Stimulated activated CD8-positive, alpha-beta memory T cell treated with anti-CD3 and anti-CD28 coated beads, Interleukin-4, amount 100 ng/mL, for 48 hours (primary cell): ENCODE measurements at regions not wholly inside any gene's neighbourhood (a gene's known extent, or its start where the extent isn't known, plus 50 kb on each side); places are given as distances from the start of the nearest gene placed in this dataset.
"Not testable (repeated sequence)": the region's sequence is repeated elsewhere in the genome, so short reads cannot be mapped to it uniquely, and the experiment has no call there.

Source experiments
- DNase-seq: peaks from one replicate; pipeline ENCODE4 v3.0.0-alpha.2; 2020

GRCh38 chr11:34001557-34002064 lies 49.9 kb upstream of the CAPRIN1 start:
- DNase-seq = no peak

DNA sequence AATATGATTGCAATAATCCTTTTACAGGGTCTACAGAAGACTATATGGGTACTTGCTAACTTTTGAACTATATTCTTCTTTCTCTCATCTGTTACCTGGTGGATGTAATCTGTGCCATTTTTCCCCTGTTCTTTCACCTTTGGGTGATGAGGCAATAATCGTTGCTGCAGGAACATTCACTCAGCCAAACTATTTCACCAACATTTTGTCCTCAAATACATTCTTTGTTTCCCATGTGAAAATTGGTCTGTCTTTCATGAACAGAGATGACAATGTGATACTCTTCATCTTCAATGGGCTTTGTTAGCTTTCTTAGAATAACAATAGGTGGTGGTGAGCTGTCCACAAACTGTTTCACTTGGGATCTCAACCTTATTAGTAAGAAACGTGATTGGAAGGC lies 52.1 kb upstream of the CAPRIN1 start:
- DNase-seq = no peak

- DNase-seq = no peak
Observed at GRCh38 chr11:33997584-33998251, 53.8 kb upstream of the CAPRIN1 start.

- DNase-seq = peak; percentile 81
Observed at GRCh38 chr11:33996498-33997454, 54.8 kb upstream of the CAPRIN1 start.

DNA sequence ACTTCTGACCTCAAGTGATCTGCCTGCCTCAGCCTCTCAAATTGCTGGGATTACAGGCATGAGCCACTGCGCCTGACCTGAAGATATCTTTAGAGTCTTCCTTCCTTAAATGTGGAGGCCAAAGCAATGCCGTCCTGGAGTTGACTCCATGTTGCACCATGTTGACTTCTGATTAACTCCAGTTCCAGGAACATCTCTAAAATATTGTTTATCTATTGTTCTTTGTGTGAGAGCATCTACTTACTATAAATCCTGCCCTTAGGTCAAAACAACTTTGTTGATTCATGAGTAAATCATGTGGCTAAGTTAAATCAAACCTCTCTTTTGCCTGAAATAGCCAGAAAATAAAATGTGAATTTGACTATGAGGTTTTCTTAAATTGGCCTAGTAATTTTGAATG lies 56.6 kb upstream of the CAPRIN1 start:
- no peak for DNase-seq

- DNase-seq = not testable (repeated sequence)
Observed at GRCh38 chr11:33991136-33991535, 60.4 kb upstream of the CAPRIN1 start.

- not testable (repeated sequence) for DNase-seq
Observed at GRCh38 chr11:33990131-33990530, 61.4 kb upstream of the CAPRIN1 start.

DNA sequence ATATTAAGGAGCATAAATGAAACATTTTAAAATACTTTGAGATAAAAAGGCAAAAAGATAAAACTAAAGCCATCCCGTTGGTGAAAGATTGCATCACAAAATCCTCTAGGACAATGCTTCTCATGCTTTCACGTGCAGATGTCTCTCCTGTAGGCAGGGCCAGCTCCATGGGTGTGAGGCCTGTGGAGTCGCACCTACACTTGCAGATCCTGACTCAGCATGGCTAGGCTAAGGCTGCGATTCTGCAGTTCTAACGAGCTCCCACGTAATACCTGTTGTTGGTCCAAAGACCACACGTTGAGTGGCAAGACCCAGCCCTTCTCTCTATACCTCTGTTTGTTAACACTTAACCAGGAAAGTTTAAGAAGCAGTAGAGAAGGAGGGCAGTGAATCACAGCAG lies 62.1 kb upstream of the CAPRIN1 start:
- DNase-seq = no peak

DNA sequence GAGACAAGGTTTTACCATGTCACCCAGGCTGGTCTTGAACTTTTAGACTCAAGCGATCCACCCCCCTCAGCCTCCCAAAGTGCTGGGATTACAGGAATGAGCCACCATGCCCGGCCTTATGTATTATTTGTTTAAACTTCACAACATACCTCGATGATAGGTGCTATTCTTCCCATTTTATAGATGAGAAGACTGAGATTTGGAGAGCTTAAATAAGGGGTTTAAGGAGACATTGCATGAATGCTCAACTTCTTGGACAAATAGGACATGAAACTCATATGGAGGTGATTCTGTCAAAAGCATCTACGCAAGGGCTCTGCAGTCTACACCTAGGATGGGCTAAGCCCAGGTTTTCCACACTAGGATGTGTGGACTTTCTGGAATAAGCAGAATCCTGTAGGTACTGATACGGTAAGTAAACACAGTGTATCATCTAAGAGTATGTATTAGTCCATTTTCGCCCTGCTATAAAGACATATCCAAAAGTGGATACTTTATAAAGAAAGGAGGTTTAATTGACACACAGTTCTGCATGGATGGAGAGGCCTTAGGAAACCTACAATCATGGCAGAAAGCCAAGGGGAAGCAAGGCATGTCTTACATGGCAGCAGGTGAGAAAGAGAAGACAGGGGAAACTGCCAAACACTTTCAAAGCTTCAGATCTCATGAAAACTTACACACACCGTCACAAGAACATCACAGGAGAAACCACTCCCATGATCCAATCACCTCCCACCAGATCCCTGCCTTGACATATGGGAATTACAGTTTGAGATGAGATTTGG lies 62.8 kb upstream of the CAPRIN1 start:
- no peak for DNase-seq

DNA sequence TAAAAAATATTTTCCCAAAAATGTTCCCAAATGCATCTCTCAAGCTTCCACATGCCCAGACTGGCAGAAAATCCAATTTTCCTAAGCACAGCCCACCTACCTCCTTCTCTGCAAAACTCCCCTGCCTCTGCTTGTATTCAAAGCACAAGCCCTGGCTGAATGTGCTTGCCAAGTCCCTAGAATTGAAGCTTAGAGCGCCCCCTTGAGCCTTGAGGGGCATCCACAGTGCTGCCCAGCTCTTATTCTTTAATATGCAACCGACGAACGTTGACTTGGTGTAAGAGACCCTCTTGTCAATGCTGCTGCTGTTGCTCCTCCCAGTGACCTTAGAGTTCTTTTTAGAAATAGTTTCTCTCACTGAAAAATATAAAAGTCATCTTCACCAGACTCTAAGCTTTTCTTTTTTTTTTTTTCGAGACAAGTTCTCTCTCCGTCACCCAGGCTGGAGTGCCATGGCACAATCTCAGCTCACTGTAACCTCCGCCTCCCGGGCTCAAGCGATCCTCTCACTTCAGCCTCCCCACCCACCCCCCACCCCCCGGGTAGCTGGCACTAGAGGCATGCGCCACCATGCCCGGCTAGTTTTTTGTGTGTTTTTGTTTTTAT lies 63.5 kb upstream of the CAPRIN1 start:
- peak; percentile 80 for DNase-seq

- no peak for DNase-seq
Observed at GRCh38 chr11:33987545-33987944, 64.0 kb upstream of the CAPRIN1 start.

DNA sequence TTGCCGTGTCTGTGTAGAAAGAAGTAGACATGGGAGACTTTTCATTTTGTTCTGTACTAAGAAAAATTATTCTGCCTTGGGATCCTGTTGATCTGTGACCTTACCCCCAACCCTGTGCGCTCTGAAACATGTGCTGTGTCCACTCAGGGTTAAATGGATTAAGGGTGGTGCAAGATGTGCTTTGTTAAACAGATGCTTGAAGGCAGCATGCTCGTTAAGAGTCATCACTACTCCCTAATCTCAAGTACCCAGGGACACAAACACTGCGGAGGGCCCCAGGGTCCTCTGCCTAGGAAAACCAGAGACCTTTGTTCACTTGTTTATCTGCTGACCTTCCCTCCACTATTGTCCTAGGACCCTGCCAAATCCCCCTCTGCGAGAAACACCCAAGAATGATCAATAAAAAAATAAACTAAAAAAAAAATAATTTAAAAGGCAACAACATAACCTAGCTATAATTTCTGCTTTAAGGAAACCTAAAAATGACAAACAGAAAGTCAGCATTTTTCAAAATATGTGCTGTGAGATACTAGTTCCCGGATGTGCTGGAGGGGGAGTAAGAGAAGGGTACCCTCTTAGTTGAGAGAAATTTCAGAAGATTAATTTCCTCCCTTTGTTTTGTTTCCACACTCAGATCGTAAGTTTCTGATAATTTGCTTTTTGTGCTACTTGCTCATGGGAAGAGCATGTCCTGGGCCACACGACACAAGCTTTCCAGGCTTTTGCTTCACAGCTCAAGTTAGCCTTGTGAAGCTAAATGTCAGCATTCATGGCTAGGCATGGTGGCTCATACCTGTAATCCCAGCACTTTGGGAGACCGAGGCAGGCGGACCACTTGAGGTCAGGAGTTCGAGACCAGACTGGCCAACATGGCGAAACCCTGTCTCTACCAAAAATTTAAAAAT lies 64.7 kb upstream of the CAPRIN1 start:
- not testable (repeated sequence) for DNase-seq

GRCh38 chr11:33984682-33985389 lies 66.7 kb upstream of the CAPRIN1 start:
- no peak for DNase-seq

GRCh38 chr11:33982661-33983060 lies 68.9 kb upstream of the CAPRIN1 start:
- DNase-seq = no peak

GRCh38 chr11:33980897-33981296 lies 70.6 kb upstream of the CAPRIN1 start:
- DNase-seq = no peak

DNA sequence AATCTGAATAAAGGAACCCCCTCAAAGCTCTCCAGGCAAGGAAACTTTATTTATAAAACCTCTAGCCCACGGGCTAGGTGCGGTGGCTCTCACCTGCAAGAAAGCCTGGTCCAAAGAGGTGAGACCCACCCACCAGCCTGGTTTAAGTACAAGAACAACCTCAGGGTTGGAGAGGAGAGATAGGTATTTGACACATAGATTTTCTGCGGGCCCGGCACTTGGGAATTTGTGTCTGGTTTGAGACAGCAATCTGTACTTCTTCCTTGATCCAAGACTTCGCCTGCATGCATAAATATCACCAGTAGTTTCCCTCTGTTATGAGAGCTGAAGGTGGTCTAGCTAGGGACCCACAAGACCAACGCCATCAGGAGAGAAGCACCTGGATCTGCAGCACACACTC lies 73.2 kb upstream of the CAPRIN1 start:
- DNase-seq = no peak

GRCh38 chr11:33977676-33978075 lies 73.9 kb upstream of the CAPRIN1 start:
- no peak for DNase-seq

- DNase-seq = no peak
Observed at GRCh38 chr11:33976495-33977199, 74.9 kb upstream of the CAPRIN1 start.

DNA sequence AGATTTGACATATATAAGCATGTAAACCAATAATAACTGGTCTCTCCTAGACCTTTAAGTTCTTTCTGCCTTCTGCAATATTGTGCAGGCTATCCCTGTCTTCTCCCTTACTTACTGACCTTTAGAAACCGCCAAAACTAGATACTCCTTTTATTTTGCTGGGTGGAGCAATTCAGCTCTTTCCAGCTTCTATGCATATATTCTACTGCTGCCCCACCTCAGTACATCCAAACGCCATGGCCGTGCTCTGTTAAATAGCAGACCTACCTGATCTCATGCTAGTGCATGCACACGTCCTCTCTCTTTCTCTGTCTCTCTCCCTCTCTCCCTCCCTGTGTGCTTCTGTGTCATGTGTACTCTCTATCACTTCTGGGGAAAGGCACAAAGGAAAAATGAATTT lies 76.7 kb upstream of the CAPRIN1 start:
- no peak for DNase-seq

GRCh38 chr11:33971530-33971929 lies 79.7 kb upstream of the LMO2 start:
- DNase-seq = not testable (repeated sequence)
